Trophoblast cell (in vitro differentiated cells and primary cell): ENCODE measurements at regions not wholly inside any gene's neighbourhood (a gene's known extent, or its start where the extent isn't known, plus 50 kb on each side); places are given as distances from the start of the nearest gene placed in this dataset.

Source experiments
- DNase-seq, 2 donors: peaks; one replicate each; pipeline ENCODE4 v3.0.0-alpha.2; 2016
- H2AFZ ChIP-seq: 2 replicates; pipeline ENCODE4 v1.6.1; 2013; ENCODE audit warnings: low read length, moderate library complexity, mild to moderate bottlenecking; ENCODE audit not compliant: insufficient read depth, poor library complexity
- H2AK5ac ChIP-seq: 2 replicates; pipeline ENCODE4 v1.6.1; 2013; ENCODE audit warnings: mild to moderate bottlenecking, low read length
- H2BK120ac ChIP-seq: 2 replicates; pipeline ENCODE4 v1.6.1; 2013; ENCODE audit warnings: low read length, mild to moderate bottlenecking, moderate library complexity; ENCODE audit not compliant: insufficient read depth, poor library complexity
- H2BK12ac ChIP-seq: 2 replicates; pipeline ENCODE4 v1.6.1; 2013; ENCODE audit warnings: mild to moderate bottlenecking, low read length, moderate library complexity
- H2BK5ac ChIP-seq: 2 replicates; pipeline ENCODE4 v1.6.1; 2013; ENCODE audit warnings: low read length, low read depth, moderate library complexity, mild to moderate bottlenecking; ENCODE audit not compliant: poor library complexity
- H3K14ac ChIP-seq: 2 replicates; pipeline ENCODE4 v1.6.1; 2013; ENCODE audit warnings: mild to moderate bottlenecking, low read length
- H3K18ac ChIP-seq: 2 replicates; pipeline ENCODE4 v1.6.1; 2013; ENCODE audit warnings: mild to moderate bottlenecking, low read length
- H3K23ac ChIP-seq: 2 replicates; pipeline ENCODE4 v1.6.1; 2013; ENCODE audit warnings: low read length
- H3K27ac ChIP-seq: 2 replicates; pipeline ENCODE4 v1.5.1; 2013; ENCODE audit warnings: low read depth, mild to moderate bottlenecking, inconsistent platforms, low read length, moderate library complexity
- H3K27me3 ChIP-seq: 2 replicates; pipeline ENCODE4 v1.6.1; 2013; ENCODE audit warnings: inconsistent platforms, mild to moderate bottlenecking, low read length, moderate library complexity; ENCODE audit not compliant: insufficient read depth
- H3K36me3 ChIP-seq, 2 experiments: 1 replicate in 1 of 2; 2 replicates in 1 of 2; pipeline ENCODE4 v1.6.1; 2013; ENCODE audit warnings: low read length in 2 of 2, mild to moderate bottlenecking in 2 of 2, moderate library complexity in 1 of 2; ENCODE audit not compliant: insufficient read depth in 2 of 2, control insufficient read depth in 1 of 2
- H3K4ac ChIP-seq: 2 replicates; pipeline ENCODE4 v1.6.1; 2013; ENCODE audit warnings: low read depth, mild to moderate bottlenecking, low read length, moderate library complexity
- H3K4me1 ChIP-seq, 2 experiments: 1 replicate in 1 of 2; 2 replicates in 1 of 2; pipeline ENCODE4 v1.6.1; 2013; ENCODE audit warnings: low read length in 2 of 2, mild to moderate bottlenecking in 2 of 2, moderate library complexity in 1 of 2; ENCODE audit not compliant: insufficient read depth in 2 of 2, control insufficient read depth in 1 of 2
- H3K4me2 ChIP-seq: 2 replicates; pipeline ENCODE4 v1.6.1; 2013; ENCODE audit warnings: inconsistent platforms, mild to moderate bottlenecking, low read length, moderate library complexity
- H3K4me3 ChIP-seq: 2 replicates; pipeline ENCODE4 v1.5.1; 2013; ENCODE audit warnings: mild to moderate bottlenecking, low read depth, low read length, inconsistent platforms
- H3K79me1 ChIP-seq: one replicate; pipeline ENCODE4 v1.6.1; 2013; ENCODE audit warnings: low read length
- H3K79me2 ChIP-seq: 2 replicates; pipeline ENCODE4 v1.6.1; 2013; ENCODE audit warnings: low read length, mild to moderate bottlenecking; ENCODE audit not compliant: control insufficient read depth, insufficient read depth, poor library complexity
- H3K9ac ChIP-seq: 2 replicates; pipeline ENCODE4 v1.6.1; 2013; ENCODE audit warnings: mild to moderate bottlenecking, low read length
- H3K9me3 ChIP-seq: 2 replicates; pipeline ENCODE4 v1.6.1; 2013; ENCODE audit warnings: low read depth, mild to moderate bottlenecking, control low read depth, inconsistent platforms, low read length; ENCODE audit not compliant: insufficient read depth
- H4K12ac ChIP-seq: 2 replicates; pipeline ENCODE4 v1.6.1; 2013; ENCODE audit warnings: low read depth, mild to moderate bottlenecking, low read length, moderate library complexity
- H4K8ac ChIP-seq: 2 replicates; pipeline ENCODE4 v1.6.1; 2013; ENCODE audit warnings: low read depth, mild to moderate bottlenecking, low read length, moderate library complexity
- H4K91ac ChIP-seq: one replicate; pipeline ENCODE4 v1.6.1; 2013; ENCODE audit warnings: low read depth, mild to moderate bottlenecking, low read length, moderate library complexity
- WGBS: extraction: QIAGEN DNeasy Blood & Tissue Kit; methylation state at CpG from one replicate; pipeline ENCODE4 v1.1.7; 2013; ENCODE audit warnings: missing lambda C conversion rate; ENCODE audit not compliant: insufficient read length, insufficient coverage; ENCODE audit errors: extremely low coverage; 5-methylcytosine and 5-hydroxymethylcytosine counted together

- Histone ChIP-seq H3K4me2 (no peak overlapping the region), H3K4me1 (peaks cover 0 to 2% of the 10 kb centered on the region in 2 experiments), H3K23ac (no peak overlapping the region), H2AFZ (no peak overlapping the region), H3K36me3 (no peaks in the 10 kb centered on the region), H2AK5ac (no peak overlapping the region), H3K27me3 (no peaks in the 10 kb centered on the region), H3K4me3 (no peak overlapping the region), H3K18ac (no peak overlapping the region), H3K27ac (no peak overlapping the region), H3K4ac (no peak overlapping the region), H3K9ac (no peak overlapping the region), H2BK120ac (no peak overlapping the region), H4K8ac (no peak overlapping the region), H2BK12ac (no peak overlapping the region), H3K9me3 (no peaks in the 10 kb centered on the region), H3K79me2 (no peaks in the 10 kb centered on the region), H2BK5ac (no peak overlapping the region), H4K91ac (no peak overlapping the region), H4K12ac (no peak overlapping the region), H3K14ac (no peak overlapping the region), H3K79me1 (no peaks in the 10 kb centered on the region)
- DNase-seq, result peak in 1 of 2 donors; percentile 49
- WGBS, result no CpG with 5 or more reads among the region's 1 CpG
Measured at GRCh38 chr6:113315165-113315564, 542.0 kb upstream of the MARCKS start.

- no peaks in the 10 kb centered on the region for H3K9me3 ChIP-seq
- no peak overlapping the region for H2BK5ac ChIP-seq
- no peak overlapping the region for H3K14ac ChIP-seq
- H3K36me3 ChIP-seq, result no peaks in the 10 kb centered on the region
- WGBS, result no CpG with 5 or more reads among the region's 4 CpGs
- no peak overlapping the region for H2AK5ac ChIP-seq
- H2AFZ ChIP-seq, result no peak overlapping the region
- no peaks in the 10 kb centered on the region for H3K27me3 ChIP-seq
- no peak overlapping the region for H4K8ac ChIP-seq
- H4K91ac ChIP-seq, result no peak overlapping the region
- H2BK120ac ChIP-seq, result no peak overlapping the region
- H3K23ac ChIP-seq, result no peak overlapping the region
- no peaks in the 10 kb centered on the region for H3K79me1 ChIP-seq
- no peak overlapping the region for H3K4me2 ChIP-seq
- H3K9ac ChIP-seq, result no peak overlapping the region
- H3K4me1 ChIP-seq, result peaks cover 0 to 2% of the 10 kb centered on the region in 2 experiments
- no peak overlapping the region for H4K12ac ChIP-seq
- no peak overlapping the region for H2BK12ac ChIP-seq
- no peak overlapping the region for H3K18ac ChIP-seq
- H3K79me2 ChIP-seq, result no peaks in the 10 kb centered on the region
- no peak overlapping the region for H3K4ac ChIP-seq
- peak in 1 of 2 donors; percentile 36 for DNase-seq
- H3K27ac ChIP-seq, result no peak overlapping the region
- no peak overlapping the region for H3K4me3 ChIP-seq
Measured at GRCh38 chr6:113315879-113316278, 541.3 kb upstream of the MARCKS start.

- Histone ChIP-seq H3K9ac (no peak overlapping the region), H4K8ac (no peak overlapping the region), H3K27ac (no peak overlapping the region), H4K12ac (no peak overlapping the region), H3K27me3 (no peaks in the 10 kb centered on the region), H2BK12ac (no peak overlapping the region), H3K79me2 (no peaks in the 10 kb centered on the region), H2BK120ac (no peak overlapping the region), H2AK5ac (no peak overlapping the region), H2AFZ (no peak overlapping the region), H3K4me2 (no peak overlapping the region), H3K9me3 (no peaks in the 10 kb centered on the region), H3K23ac (no peak overlapping the region), H3K4me1 (peaks cover 0 to 2% of the 10 kb centered on the region in 2 experiments), H3K4ac (no peak overlapping the region), H3K4me3 (no peak overlapping the region), H3K79me1 (no peaks in the 10 kb centered on the region), H2BK5ac (no peak overlapping the region), H3K36me3 (no peaks in the 10 kb centered on the region), H3K18ac (no peak overlapping the region), H4K91ac (no peak overlapping the region), H3K14ac (no peak overlapping the region)
- DNase-seq, result no peak
- WGBS, result no CpG with 5 or more reads among the region's 2 CpGs
Measured at GRCh38 chr6:113317442-113317841, 539.7 kb upstream of the MARCKS start.

- no peak overlapping the region for H4K8ac ChIP-seq
- no peak overlapping the region for H3K27ac ChIP-seq
- H2AK5ac ChIP-seq, result no peak overlapping the region
- no peaks in the 10 kb centered on the region for H3K36me3 ChIP-seq
- no peaks in the 10 kb centered on the region for H3K9me3 ChIP-seq
- no peaks in the 10 kb centered on the region for H3K79me1 ChIP-seq
- peaks cover 0 to 2% of the 10 kb centered on the region in 2 experiments for H3K4me1 ChIP-seq
- no peak overlapping the region for H3K9ac ChIP-seq
- no peak overlapping the region for H2BK120ac ChIP-seq
- H3K27me3 ChIP-seq, result no peaks in the 10 kb centered on the region
- H3K4me3 ChIP-seq, result no peak overlapping the region
- no peak overlapping the region for H3K4ac ChIP-seq
- no peak overlapping the region for H3K14ac ChIP-seq
- no peak overlapping the region for H2AFZ ChIP-seq
- H3K79me2 ChIP-seq, result no peaks in the 10 kb centered on the region
- H3K23ac ChIP-seq, result no peak overlapping the region
- no peak overlapping the region for H2BK5ac ChIP-seq
- H3K18ac ChIP-seq, result no peak overlapping the region
- no peak overlapping the region for H3K4me2 ChIP-seq
- H4K91ac ChIP-seq, result no peak overlapping the region
- DNase-seq, result no peak
- H4K12ac ChIP-seq, result no peak overlapping the region
- H2BK12ac ChIP-seq, result no peak overlapping the region
- no CpG with 5 or more reads among the region's 9 CpGs for WGBS
Measured at GRCh38 chr6:113317891-113318574, 539.1 kb upstream of the MARCKS start.
